HepG2 (cell line): ENCODE measurements at regions not wholly inside any gene's neighbourhood (a gene's known extent, or its start where the extent isn't known, plus 50 kb on each side); places are given as distances from the start of the nearest gene placed in this dataset.

Source experiments
- ATAC-seq: fragments of 200-7000 bp; cut with Tn5 transposase; 3 replicates; pipeline ENCODE4 v1.9.1; 2020; ENCODE audit warnings: mild to moderate bottlenecking, moderate library complexity
- BruUV-seq: library from RNA; stranded (reverse); fragments of 400-500 nt; replicated peaks from 2 replicates; lab custom pipeline; 2021; lab: Mats Ljungman, UMichigan
- CTCF ChIA-PET: fragments of 300-600 bp; formaldehyde crosslinking; extraction: SDS; loops from one replicate; lab custom pipeline; 2021; ENCODE audit warnings: low total read pairs, inconsistent platforms, low intra/inter-chr PET ratio; lab: Yijun Ruan, JAX
- POLR2A ChIA-PET: fragments of 350-600 bp; sonication (Branson Sonifier 250); formaldehyde crosslinking; loops from one replicate; lab custom pipeline; 2020; ENCODE audit warnings: antibody characterized with exemption, inconsistent platforms; lab: Yijun Ruan, JAX
- DNase-seq: peaks from one replicate; pipeline ENCODE4 v3.0.0-alpha.2; 2015; ENCODE audit warnings: low spot score
- FAIRE-seq: peaks from 3 replicates; lab custom pipeline; 2011; peaks lifted over from hg19 to GRCh38; lab: Jason Lieb, UNC
- H2AFZ ChIP-seq: one replicate; pipeline ENCODE4 v1.6.1; 2011; ENCODE audit warnings: low read length, inconsistent platforms
- H3K27ac ChIP-seq: fragments of 300-600 bp; 3 replicates; pipeline ENCODE4 v1.8.0; 2011; ENCODE audit warnings: mixed run types, mild to moderate bottlenecking, mixed read lengths, low read length, inconsistent platforms; ENCODE audit not compliant: insufficient read depth; ENCODE audit errors: extremely low read length
- H3K27me3 ChIP-seq, 2 experiments: fragments of 200-600 bp in 1 of 2; 2 replicates in 1 of 2; 3 replicates in 1 of 2; pipeline versions ENCODE4 v1.6.0 to v1.8.0; 2011; ENCODE audit warnings: low read length in 2 of 2, mild to moderate bottlenecking in 2 of 2, moderate library complexity in 2 of 2, inconsistent platforms in 1 of 2; ENCODE audit not compliant: insufficient read depth in 2 of 2, control insufficient read depth in 1 of 2
- H3K36me3 ChIP-seq, 2 experiments: fragments of 200-600 bp in 1 of 2; replicated peaks in 1 of 2; 2 replicates in 1 of 2; 3 replicates in 1 of 2; pipeline versions ENCODE4 v1.5.1 to v1.8.0; 2011; ENCODE audit warnings: low read length in 2 of 2, inconsistent platforms in 1 of 2; ENCODE audit not compliant: insufficient read depth in 2 of 2, control insufficient read depth in 1 of 2
- H3K4me1 ChIP-seq: 2 replicates; pipeline ENCODE4 v1.5.1; 2012; ENCODE audit warnings: low read length, inconsistent platforms; ENCODE audit not compliant: insufficient read depth
- H3K4me2 ChIP-seq: 2 replicates; pipeline ENCODE4 v1.6.0; 2011; ENCODE audit warnings: low read depth, low read length, inconsistent platforms
- H3K4me3 ChIP-seq, 3 experiments: fragments of 200-600 bp in 1 of 3; sonication (generic), shearing (Covaris generic) in 1 of 3; replicated peaks in 1 of 3; 2 replicates each; pipeline ENCODE4 v1.5.1; 2011 to 2016; ENCODE audit warnings: low read length in 3 of 3, inconsistent platforms in 2 of 3, low read depth in 2 of 3, mild to moderate bottlenecking in 2 of 3, control low read depth in 1 of 3, mixed read lengths in 1 of 3; ENCODE audit not compliant: insufficient read depth in 1 of 3
- H3K79me2 ChIP-seq: one replicate; pipeline ENCODE4 v1.6.1; 2011; ENCODE audit warnings: low read length, inconsistent platforms; ENCODE audit not compliant: insufficient read depth
- H3K9ac ChIP-seq: 2 replicates; pipeline ENCODE4 v1.6.0; 2011; ENCODE audit warnings: mild to moderate bottlenecking, low read depth, low read length, inconsistent platforms; ENCODE audit not compliant: insufficient read depth
- H3K9me3 ChIP-seq: 2 replicates; pipeline ENCODE4 v1.5.1; 2012; ENCODE audit warnings: mild to moderate bottlenecking, low read length
- H4K20me1 ChIP-seq: 2 replicates; pipeline ENCODE4 v1.6.0; 2011; ENCODE audit warnings: inconsistent platforms, mild to moderate bottlenecking, low read length, moderate library complexity; ENCODE audit not compliant: insufficient read depth
- CAMTA2 ChIP-seq: sonication (generic); formaldehyde crosslinking; IDR thresholded peaks from 2 replicates; pipeline ENCODE4 v1.4.0; 2020; ENCODE audit warnings: mild to moderate bottlenecking, missing genetic modification reagents, borderline replicate concordance
- CHD2 ChIP-seq: IDR thresholded peaks from 2 replicates; pipeline ENCODE4 v1.6.1; 2011; ENCODE audit warnings: low read depth, low read length, improper control_type of control experiment
- SMAD1 ChIP-seq: sonication (generic); formaldehyde crosslinking; IDR thresholded peaks from 2 replicates; pipeline ENCODE4 v1.4.0; 2020; ENCODE audit warnings: missing genetic modification reagents, low read depth, mild to moderate bottlenecking, borderline replicate concordance
- SMARCE1 ChIP-seq: fragments of 450-650 bp; IDR thresholded peaks from 2 replicates; pipeline ENCODE4 v1.6.1; 2017; ENCODE audit warnings: borderline replicate concordance
- SRY ChIP-seq: sonication (generic); formaldehyde crosslinking; IDR thresholded peaks from 2 replicates; pipeline ENCODE4 v1.8.0; 2022; ENCODE audit warnings: mild to moderate bottlenecking, missing genetic modification reagents
- TCF7 ChIP-seq: sonication (generic); IDR thresholded peaks from 2 replicates; pipeline ENCODE4 v1.6.1; 2016; ENCODE audit warnings: antibody characterized with exemption, low read depth
- ZFP37 ChIP-seq: sonication (generic); formaldehyde crosslinking; IDR thresholded peaks from 2 replicates; pipeline ENCODE4 v1.4.0; 2020; ENCODE audit warnings: missing genetic modification reagents, borderline replicate concordance
- ZNF761 ChIP-seq: sonication (generic); formaldehyde crosslinking; conservative IDR thresholded peaks from 2 replicates; pipeline ENCODE4 v1.4.0; 2020; ENCODE audit warnings: mild to moderate bottlenecking, missing genetic modification reagents
- WGBS: methylation state at CpG from one replicate; pipeline ENCODE4 v1.1.6; 2017; ENCODE audit warnings: low lambda C conversion rate; 5-methylcytosine and 5-hydroxymethylcytosine counted together
- in situ Hi-C: cut with HindIII; loops from 2 replicates; pipeline ENCODE4 v1.10.0; 2017; ENCODE audit warnings: low pct_unique_long_range_greater_than_20kb; ENCODE audit not compliant: extremely low pct_ligation_motif_present
- intact Hi-C: fragments of 100-400 bp; cut with micrococcal nuclease; formaldehyde crosslinking; loops from one replicate; pipeline ENCODE4 v1.10.0; 2022; ENCODE audit not compliant: unreplicated experiment
- TF ChIP-seq, protein P1 (sequence below): sonication (generic); formaldehyde crosslinking; IDR thresholded peaks from 2 replicates; pipeline ENCODE4 v1.4.0; 2020; ENCODE audit warnings: missing genetic modification reagents, borderline replicate concordance

DNA sequence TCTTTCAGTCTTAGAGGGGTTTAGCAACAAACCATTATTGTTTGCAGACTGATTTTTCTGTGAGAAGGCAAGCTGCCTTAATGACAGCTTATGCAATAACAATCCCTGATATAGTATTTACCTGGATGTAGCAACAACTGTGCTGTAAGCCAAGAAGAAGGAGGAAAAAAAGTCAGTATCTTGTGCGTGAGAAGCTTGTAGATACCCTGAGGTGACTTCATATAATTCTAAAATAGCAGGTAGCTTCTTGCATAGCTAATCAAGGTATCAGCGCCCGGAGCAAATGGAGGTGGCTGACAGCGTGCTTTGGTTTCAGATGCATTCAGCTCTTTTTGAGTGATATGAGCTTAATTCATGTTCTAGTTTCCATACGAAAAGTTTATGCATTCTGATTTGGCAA is 309.8 kb downstream of the KLF5 start (continued):
- TF ChIP-seq ZFP37 (CRISPR knock-in tag) (no peak), CHD2 (no peak)

DNA sequence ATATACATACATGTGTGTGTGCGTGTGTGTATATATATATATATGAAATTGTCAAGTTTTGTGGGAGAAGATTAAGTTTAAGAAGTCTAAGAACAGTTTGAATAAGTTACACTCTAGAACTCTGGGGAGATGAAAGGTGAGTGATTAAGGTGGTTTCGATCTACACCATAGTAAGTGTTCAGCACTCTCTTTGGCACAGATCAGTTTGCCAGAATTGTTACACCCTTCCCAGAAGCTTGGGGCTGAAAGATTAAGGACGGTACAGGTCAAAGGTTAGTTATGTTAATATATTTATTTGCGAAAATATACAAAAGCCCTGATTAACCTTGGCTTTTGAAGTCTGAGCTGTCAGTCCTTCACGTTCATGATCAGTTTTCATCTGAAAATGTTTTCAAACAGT is 309.1 kb downstream of the KLF5 start:
- H3K27ac ChIP-seq = no peak overlapping the region
- no peak for FAIRE-seq
- no peak overlapping the region for H3K4me2 ChIP-seq
- no peaks in the 10 kb centered on the region for H3K79me2 ChIP-seq
- POLR2A ChIA-PET = no interaction called here
- H2AFZ ChIP-seq = no peak overlapping the region
- CTCF ChIA-PET = no interaction called here
- in situ Hi-C loops (no loop called here), intact Hi-C loops (no loop called here)
- no peak overlapping the region for H3K4me3 ChIP-seq
- no peak overlapping the region for H3K9ac ChIP-seq
- BruUV-seq = no TSS peak
- TF ChIP-seq, protein P1, sequence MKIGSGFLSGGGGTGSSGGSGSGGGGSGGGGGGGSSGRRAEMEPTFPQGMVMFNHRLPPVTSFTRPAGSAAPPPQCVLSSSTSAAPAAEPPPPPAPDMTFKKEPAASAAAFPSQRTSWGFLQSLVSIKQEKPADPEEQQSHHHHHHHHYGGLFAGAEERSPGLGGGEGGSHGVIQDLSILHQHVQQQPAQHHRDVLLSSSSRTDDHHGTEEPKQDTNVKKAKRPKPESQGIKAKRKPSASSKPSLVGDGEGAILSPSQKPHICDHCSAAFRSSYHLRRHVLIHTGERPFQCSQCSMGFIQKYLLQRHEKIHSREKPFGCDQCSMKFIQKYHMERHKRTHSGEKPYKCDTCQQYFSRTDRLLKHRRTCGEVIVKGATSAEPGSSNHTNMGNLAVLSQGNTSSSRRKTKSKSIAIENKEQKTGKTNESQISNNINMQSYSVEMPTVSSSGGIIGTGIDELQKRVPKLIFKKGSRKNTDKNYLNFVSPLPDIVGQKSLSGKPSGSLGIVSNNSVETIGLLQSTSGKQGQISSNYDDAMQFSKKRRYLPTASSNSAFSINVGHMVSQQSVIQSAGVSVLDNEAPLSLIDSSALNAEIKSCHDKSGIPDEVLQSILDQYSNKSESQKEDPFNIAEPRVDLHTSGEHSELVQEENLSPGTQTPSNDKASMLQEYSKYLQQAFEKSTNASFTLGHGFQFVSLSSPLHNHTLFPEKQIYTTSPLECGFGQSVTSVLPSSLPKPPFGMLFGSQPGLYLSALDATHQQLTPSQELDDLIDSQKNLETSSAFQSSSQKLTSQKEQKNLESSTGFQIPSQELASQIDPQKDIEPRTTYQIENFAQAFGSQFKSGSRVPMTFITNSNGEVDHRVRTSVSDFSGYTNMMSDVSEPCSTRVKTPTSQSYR (CRISPR knock-in tag) = no peak
- TF ChIP-seq SRY (CRISPR knock-in tag) = no peak
- no peak for TF ChIP-seq SMAD1
- TF ChIP-seq ZNF761 = no peak
- TF ChIP-seq TCF7 = no peak
- no peak for TF ChIP-seq CAMTA2
- TF ChIP-seq SMARCE1 = no peak
- DNase-seq = no peak
- H3K36me3 ChIP-seq = no peaks in the 10 kb centered on the region
- no peaks in the 10 kb centered on the region; a peak in 1 of 5 replicates for H3K27me3 ChIP-seq
- WGBS = 18% methylated on average over 5 of the region's 5 CpGs
- no peak for ATAC-seq
- no peaks in the 10 kb centered on the region for H4K20me1 ChIP-seq
- H3K4me1 ChIP-seq = 0 out of 2 replicates have a peak, but pooled peaks cover under 1% of the 10 kb centered on the region
- H3K9me3 ChIP-seq = no peaks in the 10 kb centered on the region
